HCT116 (cell line): ENCODE measurements at regions not wholly inside any gene's neighbourhood (a gene's known extent, or its start where the extent isn't known, plus 50 kb on each side); places are given as distances from the start of the nearest gene placed in this dataset.

ENCODE experiments used
- ATAC-seq: fragments of 200-7000 bp; cut with Tn5 transposase; 2 replicates; pipeline ENCODE4 v1.9.1; 2020; ENCODE audit warnings: mild to moderate bottlenecking, moderate library complexity
- BruUV-seq: library from RNA; stranded (reverse); fragments of 400-500 nt; replicated peaks from 2 replicates; lab custom pipeline; 2021; lab: Mats Ljungman, UMichigan
- CTCF ChIA-PET: fragments of 300-600 bp; sonication (Branson Sonifier 250); formaldehyde crosslinking; loops from one replicate; lab custom pipeline; 2021; ENCODE audit warnings: antibody characterized with exemption; lab: Charles Lee
- POLR2A ChIA-PET: fragments of 300-600, 350-600 bp; sonication (Branson Sonifier 250); formaldehyde crosslinking; loops from one replicate; lab custom pipeline; 2021; ENCODE audit warnings: antibody characterized with exemption; lab: Charles Lee
- RAD21 ChIA-PET, 2 experiments: fragments of 300-600 bp; sonication (Branson Sonifier 250); formaldehyde crosslinking; loops; one replicate each; lab custom pipeline; 2023; ENCODE audit warnings: low total read pairs in 2 of 2; ENCODE audit not compliant: uncharacterized antibody in 2 of 2, unreplicated experiment in 2 of 2, low non-redundant PET in 1 of 2; lab: Charles Lee
- DNase-seq: peaks from one replicate; pipeline ENCODE4 v3.0.0-alpha.2; 2010; ENCODE audit warnings: low read depth, low spot score
- H2AFZ ChIP-seq: fragments of 200-600 bp; shearing (Covaris generic), sonication (generic); 2 replicates; pipeline ENCODE4 v1.6.1; 2017; ENCODE audit warnings: low read depth, mixed run types, mixed read lengths, antibody characterized with exemption, low read length; ENCODE audit not compliant: poor library complexity, severe bottlenecking
- H3K27ac ChIP-seq: 2 replicates; pipeline ENCODE4 v1.5.1; 2012; ENCODE audit warnings: low read depth, low read length
- H3K27me3 ChIP-seq: fragments of 200-600 bp; sonication (generic); 2 replicates; pipeline ENCODE4 v1.6.1; 2016; ENCODE audit warnings: mixed run types, low read length, mixed read lengths; ENCODE audit not compliant: insufficient read depth
- H3K36me3 ChIP-seq, 2 experiments: fragments of 200-500 bp in 1 of 2; fragments of 200-600 bp in 1 of 2; sonication (Bioruptor generic) in 1 of 2; sonication (generic) in 1 of 2; 2 replicates each; pipeline versions ENCODE4 v1.5.1 to v1.6.1; 2014 to 2016; ENCODE audit warnings: low read length in 2 of 2, inconsistent platforms in 1 of 2, mixed read lengths in 1 of 2, mixed run types in 1 of 2; ENCODE audit not compliant: insufficient read depth in 2 of 2, control insufficient read depth in 1 of 2
- H3K4me1 ChIP-seq, 2 experiments: fragments of 200-600 bp in 1 of 2; sonication (generic) in 1 of 2; 2 replicates each; pipeline versions ENCODE4 v1.5.1 to v1.6.1; 2012 to 2017; ENCODE audit warnings: low read length in 2 of 2, inconsistent platforms in 1 of 2, mild to moderate bottlenecking in 1 of 2, mixed read lengths in 1 of 2, mixed run types in 1 of 2, moderate library complexity in 1 of 2; ENCODE audit not compliant: insufficient read depth in 2 of 2, control insufficient read depth in 1 of 2
- H3K4me2 ChIP-seq: fragments of 200-600 bp; sonication (generic); 2 replicates; pipeline ENCODE4 v1.6.1; 2017; ENCODE audit warnings: mixed run types, low read length, mixed read lengths
- H3K4me3 ChIP-seq, 2 experiments: fragments of 200-600 bp in 1 of 2; sonication (generic) in 1 of 2; replicated peaks in 1 of 2; 2 replicates each; pipeline ENCODE4 v1.5.1; 2011 to 2016; ENCODE audit warnings: low read length in 2 of 2, control low read depth in 1 of 2, low read depth in 1 of 2, mild to moderate bottlenecking in 1 of 2, mixed read lengths in 1 of 2, mixed run types in 1 of 2
- H3K79me2 ChIP-seq: fragments of 200-600 bp; sonication (generic); 2 replicates; pipeline ENCODE4 v1.6.1; 2017; ENCODE audit warnings: mild to moderate bottlenecking, mixed run types, low read length, moderate library complexity, mixed read lengths; ENCODE audit not compliant: insufficient read depth
- H3K9ac ChIP-seq: fragments of 200-600 bp; sonication (generic); 2 replicates; pipeline ENCODE4 v1.6.1; 2016; ENCODE audit warnings: low read length, mixed read lengths
- H3K9me2 ChIP-seq: fragments of 200-600 bp; sonication (generic), shearing (Covaris generic); 2 replicates; pipeline ENCODE4 v1.6.1; 2017; ENCODE audit warnings: mixed run types, mild to moderate bottlenecking, moderate library complexity; ENCODE audit not compliant: insufficient read depth
- H3K9me3 ChIP-seq, 2 experiments: fragments of 200-500 bp in 1 of 2; fragments of 200-600 bp in 1 of 2; sonication (Bioruptor generic) in 1 of 2; sonication (generic) in 1 of 2; 2 replicates each; pipeline ENCODE4 v1.6.1; 2014 to 2017; ENCODE audit warnings: low read length in 2 of 2, mixed read lengths in 2 of 2, inconsistent platforms in 1 of 2, low read depth in 1 of 2, mild to moderate bottlenecking in 1 of 2, mixed run types in 1 of 2, moderate library complexity in 1 of 2; ENCODE audit not compliant: control insufficient read depth in 1 of 2, insufficient read depth in 1 of 2
- H4K20me1 ChIP-seq: fragments of 200-600 bp; sonication (generic), shearing (Covaris generic); 2 replicates; pipeline ENCODE4 v1.6.1; 2017; ENCODE audit warnings: mixed run types, mild to moderate bottlenecking, moderate library complexity; ENCODE audit not compliant: insufficient read depth
- ATF3 ChIP-seq: IDR thresholded peaks from 2 replicates; pipeline ENCODE4 v1.6.1; 2012
- CTCF ChIP-seq, 3 experiments: fragments of 200-600 bp in 1 of 3; sonication (generic) in 1 of 3; IDR thresholded peaks in 2 of 3; conservative IDR thresholded peaks in 1 of 3; 2 replicates each; pipeline ENCODE4 v1.5.1; 2012 to 2017; ENCODE audit warnings: low read depth in 2 of 3, low read length in 2 of 3, antibody characterized with exemption in 1 of 3, borderline replicate concordance in 1 of 3, control low read depth in 1 of 3, mild to moderate bottlenecking in 1 of 3, mixed read lengths in 1 of 3, mixed run types in 1 of 3, moderate library complexity in 1 of 3; ENCODE audit not compliant: insufficient read depth in 1 of 3
- EGR1 ChIP-seq: IDR thresholded peaks from 2 replicates; pipeline ENCODE4 v1.6.1; 2012; ENCODE audit warnings: low read depth
- ELF1 ChIP-seq: IDR thresholded peaks from 2 replicates; pipeline ENCODE4 v1.6.1; 2012; ENCODE audit warnings: low read depth, borderline replicate concordance
- EZH2 ChIP-seq: fragments of 200-600 bp; sonication (generic); IDR thresholded peaks from 2 replicates; pipeline ENCODE4 v1.6.1; 2017; ENCODE audit warnings: antibody characterized with exemption, mixed run types
- EZH2phosphoT487 ChIP-seq: fragments of 200-600 bp; IDR thresholded peaks from 2 replicates; pipeline ENCODE4 v1.6.1; 2018; ENCODE audit warnings: antibody characterized with exemption, borderline replicate concordance
- FOSL1 ChIP-seq: IDR thresholded peaks from 2 replicates; pipeline ENCODE4 v1.6.1; 2012; ENCODE audit warnings: low read depth
- JUND ChIP-seq: IDR thresholded peaks from 2 replicates; pipeline ENCODE4 v1.6.1; 2012
- MAX ChIP-seq: IDR thresholded peaks from 2 replicates; pipeline ENCODE4 v1.6.1; 2012
- POLR2AphosphoS5 ChIP-seq: IDR thresholded peaks from 2 replicates; pipeline ENCODE4 v1.6.1; 2011; ENCODE audit warnings: mild to moderate bottlenecking, low read depth, low read length, moderate library complexity
- RAD21 ChIP-seq: IDR thresholded peaks from 2 replicates; pipeline ENCODE4 v1.6.1; 2012; ENCODE audit warnings: low read depth, mild to moderate bottlenecking
- SP1 ChIP-seq: IDR thresholded peaks from 2 replicates; pipeline ENCODE4 v1.6.1; 2012; ENCODE audit warnings: low read depth
- TCF7L2 ChIP-seq: IDR thresholded peaks from 2 replicates; pipeline ENCODE4 v1.7.0; 2011; ENCODE audit warnings: borderline replicate concordance, inconsistent platforms; ENCODE audit not compliant: insufficient read depth, insufficient read length; ENCODE audit errors: extremely low read depth
- ZFX ChIP-seq: fragments of 450-650 bp; IDR thresholded peaks from 2 replicates; pipeline ENCODE4 v1.6.1; 2017
- intact Hi-C: fragments of 100-400 bp; cut with micrococcal nuclease; formaldehyde crosslinking; loops from 2 replicates; pipeline ENCODE4 v1.10.0; 2022
- TF ChIP-seq, protein P1 (sequence below): IDR thresholded peaks from 2 replicates; pipeline ENCODE4 v1.6.1; 2011; ENCODE audit warnings: mild to moderate bottlenecking, low read length, moderate library complexity; ENCODE audit not compliant: insufficient replicate concordance; ENCODE audit errors: extremely low read depth

- RAD21 ChIA-PET, result no interaction called here
- Histone ChIP-seq H3K36me3 (no peaks in the 10 kb centered on the region), H3K27me3 (no peaks in the 10 kb centered on the region), H4K20me1 (no peaks in the 10 kb centered on the region), H3K4me1 (no peaks in the 10 kb centered on the region), H3K9me2 (no peaks in the 10 kb centered on the region), H3K9ac (no peak overlapping the region), H3K4me3 (no peak overlapping the region), H3K27ac (no peak overlapping the region), H3K4me2 (no peak overlapping the region), H3K9me3 (peaks cover 8 to 23% of the 10 kb centered on the region in 2 experiments; a peak in 2 of 4 replicates), H2AFZ (no peak overlapping the region), H3K79me2 (no peaks in the 10 kb centered on the region)
- DNase-seq (no peak), ATAC-seq (no peak)
- POLR2A ChIA-PET, result no interaction called here
- CTCF ChIA-PET, result no interaction called here
- no peak for TF ChIP-seq RAD21
- TF ChIP-seq SP1, result no peak
- BruUV-seq, result no TSS peak
- intact Hi-C loops, result no loop called here
Observed at GRCh38 chr19:31107096-31107495, 242.1 kb downstream of the TSHZ3 start.

DNA sequence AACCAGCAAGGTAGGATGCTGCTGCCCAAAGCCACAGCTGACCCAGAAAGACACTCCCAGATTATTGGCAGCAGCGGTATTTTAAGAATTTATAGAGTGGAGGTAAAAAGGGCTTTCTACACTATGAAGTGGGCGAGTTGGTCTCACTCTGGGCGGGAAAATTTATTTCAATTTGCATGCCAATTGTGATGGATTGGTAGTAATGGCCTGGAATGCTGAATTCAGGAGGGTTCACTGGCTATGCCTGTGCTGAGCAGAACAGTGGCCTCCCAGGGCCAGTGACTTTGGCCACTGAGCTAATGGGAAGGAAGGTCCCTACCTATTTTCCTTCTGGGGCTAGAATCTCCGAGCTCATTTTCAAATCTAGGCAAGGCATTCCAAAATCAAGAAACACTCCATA, 243.5 kb downstream of the TSHZ3 start:
- no peaks in the 10 kb centered on the region for H3K79me2 ChIP-seq
- no peaks in the 10 kb centered on the region for H3K36me3 ChIP-seq
- no peaks in the 10 kb centered on the region for H3K27me3 ChIP-seq
- no peak overlapping the region for H3K9ac ChIP-seq
- no peak overlapping the region for H3K4me2 ChIP-seq
- no peak overlapping the region for H2AFZ ChIP-seq
- intact Hi-C loops, result no loop called here
- no peak overlapping the region for H3K27ac ChIP-seq
- RAD21 ChIA-PET, result no interaction called here
- no peaks in the 10 kb centered on the region for H3K4me1 ChIP-seq
- H4K20me1 ChIP-seq, result no peaks in the 10 kb centered on the region
- CTCF ChIA-PET, result no interaction called here
- BruUV-seq, result no TSS peak
- POLR2A ChIA-PET, result no interaction called here
- H3K9me2 ChIP-seq, result no peaks in the 10 kb centered on the region
- ATAC-seq, result no peak
- H3K9me3 ChIP-seq, result peaks cover 8 to 31% of the 10 kb centered on the region in 2 experiments; a peak in 2 of 4 replicates
- H3K4me3 ChIP-seq, result no peak overlapping the region
- no peak for DNase-seq
- TF ChIP-seq EZH2, result no peak
- TF ChIP-seq, protein P1, sequence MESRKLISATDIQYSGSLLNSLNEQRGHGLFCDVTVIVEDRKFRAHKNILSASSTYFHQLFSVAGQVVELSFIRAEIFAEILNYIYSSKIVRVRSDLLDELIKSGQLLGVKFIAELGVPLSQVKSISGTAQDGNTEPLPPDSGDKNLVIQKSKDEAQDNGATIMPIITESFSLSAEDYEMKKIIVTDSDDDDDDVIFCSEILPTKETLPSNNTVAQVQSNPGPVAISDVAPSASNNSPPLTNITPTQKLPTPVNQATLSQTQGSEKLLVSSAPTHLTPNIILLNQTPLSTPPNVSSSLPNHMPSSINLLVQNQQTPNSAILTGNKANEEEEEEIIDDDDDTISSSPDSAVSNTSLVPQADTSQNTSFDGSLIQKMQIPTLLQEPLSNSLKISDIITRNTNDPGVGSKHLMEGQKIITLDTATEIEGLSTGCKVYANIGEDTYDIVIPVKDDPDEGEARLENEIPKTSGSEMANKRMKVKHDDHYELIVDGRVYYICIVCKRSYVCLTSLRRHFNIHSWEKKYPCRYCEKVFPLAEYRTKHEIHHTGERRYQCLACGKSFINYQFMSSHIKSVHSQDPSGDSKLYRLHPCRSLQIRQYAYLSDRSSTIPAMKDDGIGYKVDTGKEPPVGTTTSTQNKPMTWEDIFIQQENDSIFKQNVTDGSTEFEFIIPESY, result no peak
- no peak for TF ChIP-seq FOSL1
- TF ChIP-seq ZFX, result no peak
- no peak for TF ChIP-seq EZH2phosphoT487
- no peak for TF ChIP-seq POLR2AphosphoS5
- TF ChIP-seq TCF7L2, result no peak
- TF ChIP-seq ELF1, result no peak
- TF ChIP-seq MAX, result no peak
- no peak for TF ChIP-seq EGR1
- no peak for TF ChIP-seq ATF3
- TF ChIP-seq JUND, result no peak
- TF ChIP-seq CTCF (IDR thresholded peaks at IDR 0.05 in 2 of 3, conservative IDR thresholded peaks at IDR 0.05 in 1 of 3; ENCODE audit: borderline replicate concordance in 1 of 3, insufficient read depth in 1 of 3, low read depth in 2 of 3, low read length in 2 of 3), result no peak
